NCI-H82 (cell line): ENCODE measurements at regions not wholly inside any gene's neighbourhood (a gene's known extent, or its start where the extent isn't known, plus 50 kb on each side); places are given as distances from the start of the nearest gene placed in this dataset.
"Not testable (repeated sequence)": the region's sequence is repeated elsewhere in the genome, so short reads cannot be mapped to it uniquely, and the experiment has no call there.

Experiments
- DNase-seq: peaks from one replicate; lab custom pipeline; 2025; lab: John Stamatoyannopoulos, UW

- no peak for DNase-seq
Measured at GRCh38 chr10:28733245-28733644, 55.9 kb downstream of the BAMBI start.

GRCh38 chr10:28733647-28734046 lies 56.3 kb downstream of the BAMBI start:
- no peak for DNase-seq

GRCh38 chr10:28734938-28735759 lies 57.8 kb downstream of the BAMBI start:
- DNase-seq: no peak

- DNase-seq: no peak
Measured at GRCh38 chr10:28737096-28737495, 59.8 kb downstream of the BAMBI start.

GRCh38 chr10:28738200-28738599 lies 60.9 kb downstream of the BAMBI start:
- peak; percentile 16 for DNase-seq

- no peak for DNase-seq
Measured at GRCh38 chr10:28743576-28743975, 66.3 kb downstream of the BAMBI start.

GRCh38 chr10:28744069-28744768 lies 66.9 kb downstream of the BAMBI start:
- DNase-seq: peak; percentile 1

- DNase-seq: no peak
Measured at GRCh38 chr10:28754930-28755718, 77.8 kb downstream of the BAMBI start.

- no peak for DNase-seq
Measured at GRCh38 chr10:28761084-28761846, 83.9 kb downstream of the BAMBI start.

- DNase-seq: no peak
Measured at GRCh38 chr10:28763471-28764170, 86.3 kb downstream of the BAMBI start.

- DNase-seq: no peak
Measured at GRCh38 chr10:28765641-28766040, 88.3 kb downstream of the BAMBI start.

GRCh38 chr10:28768227-28768626 lies 90.9 kb downstream of the BAMBI start:
- DNase-seq: no peak

- DNase-seq: no peak
Measured at GRCh38 chr10:28769091-28769604, 91.8 kb downstream of the BAMBI start.

- DNase-seq: not testable (repeated sequence)
Measured at GRCh38 chr10:28771580-28772090, 94.3 kb downstream of the BAMBI start.

- DNase-seq: peak; percentile 89
Measured at GRCh38 chr10:28774051-28774995, 97.0 kb downstream of the BAMBI start.

- DNase-seq: no peak
Measured at GRCh38 chr10:28775773-28776172, 98.5 kb downstream of the BAMBI start.

- DNase-seq: no peak
Measured at GRCh38 chr10:28776519-28776918, 99.2 kb downstream of the BAMBI start.

- no peak for DNase-seq
Measured at GRCh38 chr10:28777911-28778310, 100.6 kb downstream of the BAMBI start.

- peak; percentile 26 for DNase-seq
Measured at GRCh38 chr10:28778524-28778923, 101.2 kb downstream of the BAMBI start.

- DNase-seq: peak; percentile 18
Measured at GRCh38 chr10:28781296-28781695, 104.0 kb downstream of the BAMBI start.
